H1 (cell line): ENCODE measurements at regions not wholly inside any gene's neighbourhood (a gene's known extent, or its start where the extent isn't known, plus 50 kb on each side); places are given as distances from the start of the nearest gene placed in this dataset.

Experiments used
- CTCF ChIA-PET: fragments of 300-600 bp; sonication (Branson Sonifier 250); formaldehyde crosslinking; loops from one replicate; lab custom pipeline; 2021; ENCODE audit not compliant: partially characterized antibody; lab: Charles Lee
- POLR2A ChIA-PET: fragments of 300-600 bp; sonication (Branson Sonifier 250); formaldehyde crosslinking; loops from one replicate; lab custom pipeline; 2021; ENCODE audit warnings: inconsistent platforms; ENCODE audit not compliant: partially characterized antibody; lab: Charles Lee
- DNase-seq, 2 experiments: peaks; one replicate each; pipeline versions ENCODE4 v3.0.0 to v3.0.0-alpha.2; 2010 to 2022; ENCODE audit warnings: low spot score in 2 of 2, low read depth in 1 of 2, mixed read lengths in 1 of 2
- FAIRE-seq: peaks from 2 replicates; lab custom pipeline; 2011; peaks lifted over from hg19 to GRCh38; lab: Jason Lieb, UNC
- H2AFZ ChIP-seq: 2 replicates; pipeline ENCODE4 v1.8.1; 2012; ENCODE audit warnings: low read length, inconsistent platforms
- H2AK5ac ChIP-seq: 2 replicates; pipeline ENCODE4 v1.6.1; 2013; ENCODE audit warnings: low read depth, low read length
- H2BK120ac ChIP-seq: replicated peaks from 2 replicates; pipeline ENCODE3; 2013; ENCODE audit warnings: low read depth, low read length, inconsistent platforms
- H2BK12ac ChIP-seq: 2 replicates; pipeline ENCODE4 v1.6.1; 2013; ENCODE audit warnings: low read depth, low read length
- H2BK15ac ChIP-seq: 2 replicates; pipeline ENCODE4 v1.6.1; 2013; ENCODE audit warnings: low read length
- H2BK20ac ChIP-seq: 2 replicates; pipeline ENCODE4 v1.6.1; 2013; ENCODE audit warnings: low read length
- H2BK5ac ChIP-seq: 2 replicates; pipeline ENCODE4 v1.6.1; 2013; ENCODE audit warnings: low read depth, low read length
- H3K14ac ChIP-seq: 2 replicates; pipeline ENCODE4 v1.6.1; 2013; ENCODE audit warnings: inconsistent platforms; ENCODE audit not compliant: insufficient read length
- H3K18ac ChIP-seq: 2 replicates; pipeline ENCODE4 v1.6.1; 2013; ENCODE audit warnings: low read length; ENCODE audit errors: extremely low read depth
- H3K23ac ChIP-seq: 2 replicates; pipeline ENCODE4 v1.6.1; 2013; ENCODE audit warnings: inconsistent platforms; ENCODE audit not compliant: insufficient read length
- H3K23me2 ChIP-seq: 2 replicates; pipeline ENCODE4 v1.6.1; 2013; ENCODE audit warnings: low read depth, low read length
- H3K27ac ChIP-seq: 2 replicates; pipeline ENCODE4 v1.6.1; 2011; ENCODE audit warnings: low read depth, low read length, inconsistent platforms
- H3K27me3 ChIP-seq, 4 experiments: replicated peaks in 1 of 4; 1 replicate in 1 of 4; 2 replicates in 3 of 4; pipeline versions ENCODE4 v1.6.1 to v1.8.1; 2011 to 2013; ENCODE audit warnings: low read length in 3 of 4, mild to moderate bottlenecking in 3 of 4, inconsistent platforms in 2 of 4, mixed read lengths in 2 of 4, moderate library complexity in 1 of 4; ENCODE audit not compliant: control insufficient read depth in 3 of 4, insufficient read depth in 3 of 4; ENCODE audit errors: extremely low read depth in 1 of 4
- H3K36me3 ChIP-seq, 4 experiments: 2 replicates each; pipeline versions ENCODE4 v1.6.1 to v1.8.1; 2011 to 2013; ENCODE audit warnings: mild to moderate bottlenecking in 4 of 4, low read length in 3 of 4, moderate library complexity in 2 of 4, control low read depth in 1 of 4, inconsistent platforms in 1 of 4; ENCODE audit not compliant: insufficient read depth in 4 of 4, control insufficient read depth in 2 of 4
- H3K4ac ChIP-seq: replicated peaks from 2 replicates; pipeline ENCODE3; 2013; ENCODE audit warnings: low read length, low read depth, mixed read lengths, inconsistent platforms; ENCODE audit not compliant: insufficient read length
- H3K4me1 ChIP-seq, 4 experiments: replicated peaks in 1 of 4; 1 replicate in 1 of 4; 2 replicates in 3 of 4; pipeline versions ENCODE4 v1.6.1 to v1.8.1; 2011 to 2013; ENCODE audit warnings: low read length in 3 of 4, inconsistent platforms in 2 of 4, mixed read lengths in 1 of 4; ENCODE audit not compliant: insufficient read depth in 4 of 4, control insufficient read depth in 3 of 4
- H3K4me2 ChIP-seq, 2 experiments: 2 replicates each; pipeline versions ENCODE4 v1.6.1 to v1.8.1; 2011 to 2013; ENCODE audit warnings: low read depth in 2 of 2, low read length in 2 of 2, control low read depth in 1 of 2, inconsistent platforms in 1 of 2, mild to moderate bottlenecking in 1 of 2; ENCODE audit not compliant: insufficient read depth in 1 of 2
- H3K4me3 ChIP-seq, 4 experiments: fragments of 200-600, 300-600 bp in 1 of 4; sonication (generic), shearing (Covaris generic), sonication (Bioruptor Twin) in 1 of 4; 2 replicates each; pipeline versions ENCODE4 v1.5.1 to v1.8.1; 2011 to 2016; ENCODE audit warnings: low read length in 4 of 4, low read depth in 3 of 4, control low read depth in 2 of 4, inconsistent platforms in 2 of 4, mild to moderate bottlenecking in 2 of 4, mixed read lengths in 1 of 4, moderate library complexity in 1 of 4; ENCODE audit not compliant: insufficient read depth in 2 of 4; ENCODE audit errors: extremely low read depth in 1 of 4
- H3K56ac ChIP-seq: replicated peaks from 2 replicates; pipeline ENCODE3; 2013; ENCODE audit warnings: low read depth, mild to moderate bottlenecking, mixed read lengths, low read length, inconsistent platforms; ENCODE audit not compliant: insufficient read length
- H3K79me1 ChIP-seq: 2 replicates; pipeline ENCODE4 v1.6.1; 2013; ENCODE audit warnings: low read depth, low read length, control low read depth
- H3K79me2 ChIP-seq, 2 experiments: 2 replicates each; pipeline versions ENCODE4 v1.6.1 to v1.8.1; 2012 to 2013; ENCODE audit warnings: low read length in 2 of 2, mild to moderate bottlenecking in 2 of 2, inconsistent platforms in 1 of 2; ENCODE audit not compliant: insufficient read depth in 2 of 2, control insufficient read depth in 1 of 2
- H3K9ac ChIP-seq, 4 experiments: replicated peaks in 1 of 4; 1 replicate in 1 of 4; 2 replicates in 3 of 4; pipeline versions ENCODE4 v1.6.1 to v1.8.1; 2011 to 2013; ENCODE audit warnings: low read depth in 3 of 4, low read length in 3 of 4, control low read depth in 2 of 4, mild to moderate bottlenecking in 2 of 4, moderate library complexity in 2 of 4, inconsistent platforms in 1 of 4; ENCODE audit errors: extremely low read depth in 1 of 4
- H3K9me3 ChIP-seq, 2 experiments: 2 replicates each; pipeline versions ENCODE4 v1.6.1 to v1.8.1; 2012 to 2013; ENCODE audit warnings: mild to moderate bottlenecking in 2 of 2, moderate library complexity in 2 of 2, control low read depth in 1 of 2, inconsistent platforms in 1 of 2, low read depth in 1 of 2, low read length in 1 of 2, mixed read lengths in 1 of 2; ENCODE audit not compliant: insufficient read depth in 2 of 2
- H4K20me1 ChIP-seq, 2 experiments: replicated peaks in 1 of 2; 2 replicates each; pipeline versions ENCODE3 to v1.8.1; 2011 to 2013; ENCODE audit warnings: inconsistent platforms in 2 of 2, low read length in 2 of 2, mild to moderate bottlenecking in 1 of 2; ENCODE audit not compliant: insufficient read depth in 2 of 2, control insufficient read depth in 1 of 2
- H4K5ac ChIP-seq: 2 replicates; pipeline ENCODE4 v1.6.1; 2013; ENCODE audit warnings: low read length, low read depth, mixed read lengths, inconsistent platforms; ENCODE audit not compliant: insufficient read length
- H4K8ac ChIP-seq: 2 replicates; pipeline ENCODE4 v1.8.0; 2013; ENCODE audit warnings: mild to moderate bottlenecking, moderate library complexity, low read length, inconsistent platforms; ENCODE audit not compliant: insufficient read depth; ENCODE audit errors: extremely low read depth
- H4K91ac ChIP-seq: replicated peaks from 2 replicates; pipeline ENCODE3; 2013; ENCODE audit warnings: low read length, mixed read lengths, inconsistent platforms; ENCODE audit not compliant: insufficient read length
- ASH2L ChIP-seq: fragments of 200-600, 300-600 bp; sonication (generic); IDR thresholded peaks from one replicate; pipeline ENCODE4 v1.7.1; 2017; ENCODE audit warnings: low read length
- ATF3 ChIP-seq: IDR thresholded peaks from 2 replicates; pipeline ENCODE4 v1.6.1; 2011; ENCODE audit warnings: low read depth, mild to moderate bottlenecking, low read length; ENCODE audit not compliant: insufficient read depth
- BACH1 ChIP-seq: IDR thresholded peaks from 2 replicates; pipeline ENCODE4 v1.6.1; 2012; ENCODE audit warnings: low read length, improper control_type of control experiment
- E2F6 ChIP-seq: IDR thresholded peaks from 2 replicates; pipeline ENCODE4 v1.6.1; 2012; ENCODE audit warnings: inconsistent platforms
- EZH2 ChIP-seq: fragments of 200-600 bp; sonication (generic); IDR thresholded peaks from 2 replicates; pipeline ENCODE4 v1.7.1; 2012; ENCODE audit warnings: low read depth, mild to moderate bottlenecking, moderate library complexity, low read length, inconsistent platforms; ENCODE audit not compliant: severe bottlenecking
- GABPA ChIP-seq: IDR thresholded peaks from 2 replicates; pipeline ENCODE4 v1.6.1; 2011; ENCODE audit warnings: mild to moderate bottlenecking, low read length, moderate library complexity, borderline replicate concordance; ENCODE audit not compliant: insufficient read depth
- HDAC6 ChIP-seq: IDR thresholded peaks from one replicate; pipeline ENCODE4 v1.7.1; 2012; ENCODE audit warnings: low read depth, mild to moderate bottlenecking, inconsistent platforms, low read length, moderate library complexity
- JUND ChIP-seq: IDR thresholded peaks from 2 replicates; pipeline ENCODE4 v1.6.1; 2011; ENCODE audit warnings: mild to moderate bottlenecking, improper control_type of control experiment, low read length
- MAFK ChIP-seq: IDR thresholded peaks from 2 replicates; pipeline ENCODE4 v1.6.1; 2012; ENCODE audit warnings: low read depth, mild to moderate bottlenecking, improper control_type of control experiment, low read length
- NANOG ChIP-seq: IDR thresholded peaks from 2 replicates; pipeline ENCODE4 v1.6.1; 2011; ENCODE audit warnings: low read length, low read depth, mild to moderate bottlenecking, inconsistent platforms; ENCODE audit not compliant: insufficient read depth, poor library complexity, severe bottlenecking
- NRF1 ChIP-seq: IDR thresholded peaks from 2 replicates; pipeline ENCODE4 v1.6.1; 2011; ENCODE audit warnings: mild to moderate bottlenecking, low read depth, low read length, improper control_type of control experiment
- POLR2A ChIP-seq, 2 experiments: IDR thresholded peaks; 1 replicate in 1 of 2; 2 replicates in 1 of 2; pipeline ENCODE4 v1.6.1; 2011; ENCODE audit warnings: low read depth in 2 of 2, low read length in 2 of 2, mild to moderate bottlenecking in 2 of 2; ENCODE audit errors: control extremely low read depth in 1 of 2
- SIN3A ChIP-seq, 2 experiments: IDR thresholded peaks in 1 of 2; conservative IDR thresholded peaks in 1 of 2; 2 replicates each; pipeline ENCODE4 v1.6.1; 2011 to 2012; ENCODE audit warnings: low read length in 2 of 2, improper control_type of control experiment in 1 of 2, low read depth in 1 of 2, mild to moderate bottlenecking in 1 of 2
- ZNF274 ChIP-seq: IDR thresholded peaks from 2 replicates; pipeline ENCODE4 v1.7.0; 2012; ENCODE audit warnings: low read length, borderline replicate concordance; ENCODE audit errors: extremely low read depth
- WGBS, 2 experiments: shearing (Covaris generic) in 1 of 2; methylation state at CpG; one replicate each; pipeline versions ENCODE4 v1.1.6 to v1.1.7; 2013 to 2015; ENCODE audit warnings: low lambda C conversion rate in 2 of 2, mixed read lengths in 2 of 2, inconsistent platforms in 1 of 2, low coverage in 1 of 2, missing lambda C conversion rate in 1 of 2; ENCODE audit not compliant: insufficient replicate concordance in 2 of 2, insufficient coverage in 1 of 2, insufficient read length in 1 of 2; ENCODE audit errors: extremely low coverage in 1 of 2, missing lambda C conversion rate in 1 of 2; 5-methylcytosine and 5-hydroxymethylcytosine counted together

GRCh38 chr14:71591929-71592328, 340.3 kb upstream of the RGS6 start:
- peaks cover 0 to 19% of the 10 kb centered on the region in 2 experiments; a peak in 2 of 4 replicates for H3K79me2 ChIP-seq
- TF ChIP-seq NANOG (no peak), ZNF274 (no peak), ATF3 (no peak), HDAC6 (no peak), POLR2A (IDR thresholded peaks at IDR 0.05; ENCODE audit: control extremely low read depth in 1 of 2, low read depth in 2 of 2, low read length in 2 of 2) (no peak), EZH2 (no peak), NRF1 (no peak), SIN3A (conservative IDR thresholded peaks at IDR 0.05 in 1 of 2, IDR thresholded peaks at IDR 0.05 in 1 of 2; ENCODE audit: low read depth in 1 of 2, low read length in 2 of 2) (no peak), E2F6 (no peak), JUND (no peak), GABPA (no peak), MAFK (no peak), ASH2L (no peak), BACH1 (no peak)

More at GRCh38 chr14:71591929-71592328, 340.3 kb upstream of the RGS6 start:
- H4K91ac ChIP-seq: no peak overlapping the region
- H4K8ac ChIP-seq: no peak overlapping the region
- H3K4me1 ChIP-seq: no peaks in the 10 kb centered on the region
- no peaks in the 10 kb centered on the region for H3K9me3 ChIP-seq
- FAIRE-seq (no peak), DNase-seq (no peak)
- H3K9ac ChIP-seq: no peak overlapping the region
- H4K5ac ChIP-seq: no peak overlapping the region
- peaks cover 0 to 7% of the 10 kb centered on the region in 2 experiments for H4K20me1 ChIP-seq
- H3K27me3 ChIP-seq: no peaks in the 10 kb centered on the region
- 76% methylated on average over 1 of the region's 1 CpG; no CpG with 5 or more reads in 1 of the 2 experiments for WGBS, 2 experiments
- H3K23ac ChIP-seq: no peak overlapping the region
- H3K14ac ChIP-seq: no peak overlapping the region
- no peak overlapping the region for H2BK15ac ChIP-seq
- H3K4me2 ChIP-seq: no peak overlapping the region
- no peaks in the 10 kb centered on the region; the same call in 1 of the 2 replicates for H3K79me1 ChIP-seq
- no peak overlapping the region for H2BK12ac ChIP-seq
- no peak overlapping the region for H3K18ac ChIP-seq
- no peak overlapping the region for H3K56ac ChIP-seq
- H3K23me2 ChIP-seq: no peaks in the 10 kb centered on the region
- H2BK20ac ChIP-seq: no peak overlapping the region
- no peak overlapping the region for H3K4ac ChIP-seq
- H2AFZ ChIP-seq: no peak overlapping the region
- no peak overlapping the region for H3K27ac ChIP-seq
- ChIA-PET CTCF (no interaction called here), POLR2A (no interaction called here)
- H3K36me3 ChIP-seq: peaks cover 0 to 4% (median 0%) of the 10 kb centered on the region in 4 experiments; a peak in 1 of 8 replicates
- H2BK120ac ChIP-seq: no peak overlapping the region
- no peak overlapping the region for H2BK5ac ChIP-seq
- no peak overlapping the region for H2AK5ac ChIP-seq
- no peak overlapping the region for H3K4me3 ChIP-seq
